Hypothalamus (tissue), 51 donors: ENCODE measurements at regions not wholly inside any gene's neighbourhood (a gene's known extent, or its start where the extent isn't known, plus 50 kb on each side); places are given as distances from the start of the nearest gene placed in this dataset.
"Not testable (repeated sequence)": the region's sequence is repeated elsewhere in the genome, so short reads cannot be mapped to it uniquely, and the experiment has no call there.

Experiments
- DNase-seq, 51 donors: peaks; one replicate each; lab custom pipeline; 2025; lab: John Stamatoyannopoulos, UW

DNA sequence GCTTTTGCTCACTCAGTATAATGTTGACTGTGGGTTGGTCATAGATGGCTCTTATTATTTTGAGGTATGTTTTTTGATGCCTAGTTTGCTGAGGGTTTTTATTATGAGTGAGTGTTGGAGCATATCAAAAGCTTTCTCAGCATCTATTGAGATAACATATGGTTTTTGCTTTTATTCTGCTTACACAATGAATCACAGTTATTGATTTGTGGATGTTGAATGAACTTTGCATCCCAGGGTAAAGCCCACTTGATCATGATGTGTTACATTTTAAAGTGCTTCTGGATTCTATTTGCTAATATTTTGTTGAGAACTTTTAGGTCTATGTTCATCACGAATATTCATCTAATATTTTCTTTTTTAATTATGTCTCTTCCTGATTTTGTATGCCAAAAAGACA, 1260.3 kb downstream of the TMEM121 start:
- DNase-seq: no peak

DNA sequence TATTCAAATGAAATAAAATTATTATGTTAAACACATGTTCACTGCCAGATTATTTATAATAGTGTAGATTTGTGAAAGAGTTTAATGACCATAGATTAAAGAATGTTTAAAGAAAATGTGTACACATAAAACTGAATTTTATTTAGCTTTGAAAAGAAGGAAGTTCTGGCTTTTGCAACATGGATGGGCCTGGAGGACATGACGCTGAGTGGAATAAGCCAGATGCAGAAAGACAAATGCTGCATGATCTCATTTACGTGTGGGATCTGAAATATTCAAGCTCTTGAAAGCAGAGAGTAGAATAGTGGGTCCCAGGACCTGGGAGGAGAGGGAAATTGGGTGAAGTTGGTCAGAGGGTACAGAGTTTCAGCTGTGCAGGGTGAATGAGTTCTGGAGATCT, 1261.2 kb downstream of the TMEM121 start:
- no peak for DNase-seq

DNA sequence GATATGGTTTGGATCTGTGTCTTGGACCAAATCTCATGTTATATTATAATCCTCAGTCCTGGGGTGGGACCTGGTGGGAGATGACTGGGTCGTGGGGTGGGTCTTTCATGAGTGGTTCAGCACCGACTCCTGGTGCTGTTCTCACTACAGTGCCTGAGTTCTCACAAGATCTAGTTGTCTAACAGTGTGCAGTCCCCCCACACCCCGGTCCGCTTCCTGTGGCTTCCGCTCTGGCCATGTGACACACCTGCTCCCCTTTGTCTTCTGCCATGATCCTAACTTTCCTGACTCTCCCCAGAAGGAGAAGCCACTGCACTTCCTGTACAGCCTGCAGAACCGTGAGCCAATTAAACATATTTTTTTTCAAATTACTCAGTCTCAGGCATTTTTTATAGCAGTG, 1262.2 kb downstream of the TMEM121 start:
- no peak for DNase-seq

DNA sequence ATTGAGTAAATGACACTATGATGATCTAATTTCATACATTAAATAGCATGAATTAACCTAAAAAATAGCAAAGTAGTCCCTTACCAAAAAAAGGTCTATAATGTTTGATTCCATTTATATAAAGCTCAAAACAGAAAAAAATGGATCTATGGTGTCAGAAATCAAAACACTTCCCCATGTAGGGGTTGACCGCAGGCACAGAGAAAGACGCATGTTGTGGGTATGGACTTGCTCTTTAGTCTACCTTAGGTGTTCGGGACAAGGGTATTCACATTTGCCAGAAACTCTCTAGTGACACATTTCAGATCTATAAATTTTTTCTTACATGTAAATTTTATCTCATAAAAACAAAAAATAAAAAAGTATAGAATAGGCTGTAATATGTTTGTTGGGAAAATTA, 1262.9 kb downstream of the TMEM121 start:
- DNase-seq: no peak

DNA sequence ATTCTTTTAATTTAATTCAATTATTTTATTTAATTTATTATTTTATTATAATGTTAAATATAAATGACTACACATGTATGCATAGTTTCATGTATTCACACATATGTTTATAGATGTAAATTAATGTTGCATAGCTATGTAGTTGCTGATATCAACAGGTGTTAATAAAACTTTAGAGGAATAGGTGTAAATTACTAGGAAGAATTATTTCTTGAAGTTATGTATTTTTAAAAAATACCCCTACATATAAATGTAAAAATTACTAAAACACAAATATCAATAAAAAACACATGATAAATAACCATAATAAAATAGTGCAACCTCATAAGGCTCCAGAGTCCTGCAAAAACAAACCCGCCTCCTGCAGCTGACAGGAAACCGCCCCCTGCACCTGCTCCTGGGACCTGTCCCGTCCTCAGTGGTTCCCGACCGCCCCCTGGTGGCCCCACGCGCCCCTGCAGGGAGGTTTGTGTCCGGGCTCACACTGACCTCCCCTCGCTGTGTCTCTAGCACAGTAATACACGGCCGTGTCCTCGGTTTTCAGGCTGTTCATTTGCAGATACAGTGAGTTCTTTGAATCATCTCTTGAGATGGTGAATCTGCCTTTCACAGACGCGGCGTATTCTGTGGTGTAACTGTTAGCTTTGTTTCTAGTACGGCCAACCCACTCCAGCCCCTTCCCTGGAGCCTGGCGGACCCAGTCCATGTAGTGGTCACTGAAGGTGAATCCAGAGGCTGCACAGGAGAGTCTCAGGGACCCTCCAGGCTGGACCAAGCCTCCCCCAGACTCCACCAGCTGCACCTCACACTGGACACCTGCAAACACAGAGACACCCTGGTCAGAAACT, 1264.0 kb downstream of the TMEM121 start:
- DNase-seq: peak in 8 of 51 donors; percentile 2 to 40 (median 11)

DNA sequence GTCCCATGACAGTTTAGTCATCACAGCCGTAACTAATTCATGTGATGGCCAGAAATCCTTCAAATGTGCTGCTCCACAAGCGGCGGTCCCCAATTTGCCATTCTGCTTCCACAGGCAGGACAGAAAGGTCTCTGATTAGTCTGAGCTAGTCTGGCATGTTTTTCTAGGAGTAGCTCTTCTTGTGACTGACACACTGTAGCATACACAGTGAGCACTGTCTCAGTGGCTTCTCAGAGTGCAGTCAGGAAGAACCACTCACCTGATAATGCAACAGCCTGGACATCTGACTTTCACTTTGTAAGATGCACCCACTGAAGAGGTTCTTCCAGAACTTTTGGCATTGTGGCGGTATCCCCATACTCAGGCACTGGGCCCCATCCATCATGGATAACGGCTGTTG, 1266.2 kb downstream of the TMEM121 start:
- no peak for DNase-seq

DNA sequence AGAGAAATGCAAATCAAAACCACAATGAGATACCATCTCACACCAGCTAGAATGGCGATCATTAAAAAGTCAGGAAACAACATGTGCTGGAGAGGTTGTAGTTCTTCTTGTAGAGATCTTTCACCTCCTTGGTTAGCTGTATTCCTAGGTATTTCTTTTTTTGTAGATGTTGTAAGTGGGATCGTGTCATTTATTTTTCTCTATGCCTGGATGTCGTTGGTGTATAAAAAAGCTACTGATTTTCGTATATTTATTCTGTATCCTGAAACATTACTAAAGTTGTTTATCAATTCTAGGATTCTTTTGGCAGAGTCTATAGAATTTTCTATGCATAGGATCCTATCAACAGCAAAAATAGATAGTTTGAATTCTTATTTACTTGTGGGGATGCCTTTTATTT, 1271.8 kb downstream of the TMEM121 start:
- DNase-seq: not testable (repeated sequence)

DNA sequence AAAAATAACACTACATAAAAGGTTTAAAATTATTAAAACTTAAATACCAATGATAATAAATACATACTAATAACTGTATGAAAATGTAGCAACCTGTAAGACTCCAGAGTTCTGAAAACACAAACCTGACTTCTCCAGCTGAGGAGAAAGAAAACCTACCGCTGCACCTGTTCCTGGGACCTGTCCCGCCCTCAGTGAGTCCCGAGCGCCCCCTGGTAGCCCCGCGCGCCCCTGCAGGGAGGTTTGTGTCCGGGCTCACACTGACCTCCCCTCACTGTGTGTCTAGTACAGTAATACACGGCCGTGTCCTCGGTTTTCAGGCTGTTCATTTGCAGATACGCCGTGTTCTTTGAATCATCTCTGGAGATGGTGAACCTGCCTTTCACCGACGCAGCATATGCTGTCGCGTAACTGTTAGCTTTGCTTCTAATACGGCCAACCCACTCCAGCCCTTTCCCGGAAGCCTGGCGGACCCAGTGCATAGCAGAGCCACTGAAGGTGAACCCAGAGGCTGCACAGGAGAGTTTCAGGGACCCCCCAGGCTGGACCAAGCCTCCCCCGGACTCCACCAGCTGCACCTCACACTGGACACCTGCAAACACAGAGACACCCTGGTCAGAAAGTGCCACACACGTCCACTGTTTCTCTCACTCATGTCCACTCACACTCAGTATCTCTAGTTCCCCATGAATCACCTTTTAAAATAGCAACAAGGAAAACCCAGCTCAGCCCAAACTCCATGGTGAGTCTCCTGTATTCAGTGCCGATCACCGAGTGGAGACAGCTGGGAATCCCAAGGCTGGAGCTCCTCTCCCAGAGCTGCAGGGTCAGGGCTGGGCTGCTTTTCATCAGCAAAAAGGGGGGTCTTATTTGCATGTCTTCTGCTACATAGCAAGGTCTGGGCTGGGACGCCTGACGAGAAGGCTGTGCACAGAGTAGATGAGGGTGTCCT, 1276.3 kb downstream of the TMEM121 start:
- no peak for DNase-seq

DNA sequence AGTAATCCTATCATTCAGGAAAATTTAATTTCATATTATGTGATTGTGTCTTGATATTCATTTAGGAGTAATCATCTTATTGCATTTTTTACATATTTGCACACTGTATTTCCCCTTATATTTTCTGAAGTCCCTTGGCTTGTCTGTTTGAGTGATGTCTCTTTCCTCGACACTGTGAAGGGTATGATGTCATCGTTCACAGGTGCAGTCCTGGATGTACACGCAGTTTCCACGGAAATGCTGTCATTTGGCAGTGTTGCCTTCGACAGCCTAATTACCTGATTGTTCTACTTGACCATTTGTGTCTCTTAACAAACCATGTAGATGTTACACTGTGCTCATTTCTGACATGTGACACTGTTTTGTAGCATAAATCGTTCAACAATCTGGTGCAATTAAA, 1277.0 kb downstream of the TMEM121 start:
- no peak for DNase-seq

DNA sequence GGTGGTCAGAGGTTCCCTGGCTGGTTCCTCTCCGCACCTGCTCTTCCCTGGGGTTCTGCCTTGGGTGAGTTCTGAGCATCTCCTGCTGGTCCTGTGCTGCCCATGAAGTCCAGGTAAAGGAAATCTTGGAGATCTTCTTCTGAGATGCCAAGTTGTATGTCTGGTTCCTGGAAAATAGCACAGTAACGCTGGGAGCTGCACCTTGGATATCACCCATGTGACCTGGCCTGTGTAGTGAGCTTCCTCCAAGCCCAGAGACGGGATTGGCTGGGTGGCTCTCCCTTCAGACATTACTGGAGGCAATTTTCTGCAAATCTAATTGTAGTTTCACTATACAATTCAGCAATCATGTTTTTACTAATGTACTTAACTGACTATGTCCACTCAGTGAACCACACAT, 1281.1 kb downstream of the TMEM121 start:
- no peak for DNase-seq

DNA sequence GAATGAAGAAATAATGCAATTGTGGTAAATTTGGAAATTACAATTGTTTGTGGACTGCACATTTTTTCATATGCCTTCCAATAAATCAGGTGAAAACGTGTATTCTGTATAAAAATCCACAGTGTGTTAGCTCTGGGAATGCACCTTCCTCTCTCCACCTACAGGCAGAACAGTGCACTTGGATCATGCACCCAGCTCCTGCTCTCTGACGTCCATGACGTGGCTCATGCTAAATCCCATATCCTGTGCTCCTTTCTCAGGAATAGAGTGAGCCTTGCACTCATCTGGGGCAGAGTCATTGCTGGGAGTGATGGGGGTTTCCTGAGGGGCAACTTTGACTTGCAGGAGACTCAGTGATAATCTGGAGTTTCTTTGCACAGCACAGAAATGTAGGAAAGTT, 1282.1 kb downstream of the TMEM121 start:
- DNase-seq: no peak

DNA sequence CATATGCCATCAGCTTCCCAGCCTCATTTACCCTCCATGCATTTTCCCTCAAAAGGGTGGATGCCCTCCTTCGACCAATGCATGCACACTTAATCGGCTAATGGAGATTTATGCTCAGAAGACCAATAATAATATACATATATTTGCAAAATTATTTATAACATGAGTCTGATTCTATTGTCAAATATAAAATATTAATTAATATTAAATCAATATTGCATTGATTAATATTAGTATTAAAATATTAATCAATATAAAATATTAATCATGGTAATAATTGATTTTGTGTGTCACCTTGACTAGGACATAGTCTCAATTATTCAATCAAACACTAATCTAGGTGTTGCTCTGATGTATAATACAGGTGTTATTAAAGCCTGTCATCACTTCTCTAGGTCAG, 1282.5 kb downstream of the TMEM121 start:
- no peak for DNase-seq

DNA sequence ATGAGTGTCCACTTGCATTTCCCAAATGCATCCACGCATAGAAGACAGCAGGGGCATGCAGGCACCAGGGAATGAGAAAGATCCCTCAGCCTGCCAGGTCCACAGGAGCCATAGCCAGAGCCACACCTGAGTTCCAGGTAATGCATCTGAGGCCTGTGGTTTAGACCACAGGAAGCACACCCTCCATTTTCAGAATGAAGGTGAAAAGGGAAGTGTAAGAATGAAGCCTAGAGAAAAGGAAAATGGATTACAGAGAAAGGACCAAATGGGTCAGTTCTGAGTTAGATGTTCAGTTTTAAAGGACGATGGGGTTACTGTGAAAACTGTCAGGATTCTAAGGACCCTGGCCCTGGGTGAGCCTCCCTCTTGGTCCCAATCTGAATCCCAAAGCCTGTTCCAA, 1283.2 kb downstream of the TMEM121 start:
- no peak for DNase-seq

DNA sequence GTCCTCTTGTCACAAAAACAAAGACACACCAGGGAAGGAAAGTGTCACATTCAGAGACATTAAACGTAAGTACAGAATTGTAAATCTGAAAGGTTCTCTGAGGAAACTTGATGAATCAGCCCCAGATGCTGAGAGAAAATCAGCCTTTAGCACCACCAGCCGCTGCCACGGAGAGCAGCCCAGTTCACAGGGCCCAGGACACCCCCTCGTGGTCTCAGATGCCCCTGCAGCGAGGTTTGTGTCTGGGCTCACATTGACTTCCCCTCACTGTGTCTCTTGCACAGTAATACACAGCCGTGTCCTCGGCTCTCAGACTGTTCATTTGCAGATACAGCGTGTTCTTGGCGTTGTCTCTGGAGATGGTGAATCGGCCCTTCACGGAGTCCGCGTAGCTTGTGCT, 1283.8 kb downstream of the TMEM121 start:
- not testable (repeated sequence) for DNase-seq

DNA sequence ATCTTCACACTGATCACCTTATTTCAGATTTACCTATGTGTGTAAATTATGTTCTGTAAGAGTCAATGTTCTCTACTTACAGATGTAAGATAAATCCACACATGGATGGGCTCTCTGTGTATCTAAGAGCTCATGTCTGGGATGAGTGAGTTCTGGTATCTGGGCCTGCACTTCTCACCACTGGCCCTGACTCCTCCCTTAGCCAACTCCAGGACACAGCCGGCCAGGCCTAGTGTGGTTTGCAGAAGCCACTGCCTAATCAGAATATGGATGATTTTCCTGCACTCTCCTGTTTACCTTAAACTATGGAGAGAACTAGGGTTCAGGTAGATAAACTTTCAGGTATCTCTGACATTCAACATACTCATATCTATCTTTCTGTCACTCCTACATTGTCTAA, 1284.8 kb downstream of the TMEM121 start:
- no peak for DNase-seq

DNA sequence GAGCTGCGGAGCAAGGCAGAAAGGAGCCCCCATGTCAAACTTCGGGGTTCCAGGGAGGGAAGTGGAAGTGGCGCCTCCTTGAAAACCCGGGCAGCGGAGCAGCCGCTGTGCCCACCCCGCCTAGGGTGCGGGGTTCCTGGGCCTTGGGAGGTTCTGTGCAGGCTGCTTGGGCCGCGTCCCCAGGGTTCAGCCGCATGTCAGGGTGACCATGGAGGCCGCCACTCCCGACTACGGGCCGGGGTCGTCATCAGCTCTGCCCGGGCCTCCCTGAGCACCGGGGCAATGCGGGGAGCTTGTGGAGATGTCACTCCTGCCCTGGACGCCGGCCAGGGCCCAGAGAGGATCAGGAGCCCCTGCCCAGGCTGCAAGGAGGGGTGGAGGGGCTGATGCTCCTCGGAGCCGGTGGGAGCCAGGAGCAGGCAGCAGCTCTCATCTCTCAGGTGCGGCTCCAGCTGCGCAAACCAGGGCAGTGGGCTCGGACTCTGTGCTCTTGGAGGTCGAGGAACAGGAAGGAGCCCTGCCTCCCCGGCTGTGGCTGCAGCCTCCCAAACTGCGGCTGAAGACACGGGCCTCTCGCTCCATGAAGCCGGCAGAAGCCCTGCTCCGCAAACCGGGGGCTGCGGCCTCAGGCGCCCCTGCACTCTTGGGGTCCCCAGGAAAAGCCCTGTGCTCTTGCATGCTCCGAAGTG, 1286.5 kb downstream of the TMEM121 start:
- no peak for DNase-seq

DNA sequence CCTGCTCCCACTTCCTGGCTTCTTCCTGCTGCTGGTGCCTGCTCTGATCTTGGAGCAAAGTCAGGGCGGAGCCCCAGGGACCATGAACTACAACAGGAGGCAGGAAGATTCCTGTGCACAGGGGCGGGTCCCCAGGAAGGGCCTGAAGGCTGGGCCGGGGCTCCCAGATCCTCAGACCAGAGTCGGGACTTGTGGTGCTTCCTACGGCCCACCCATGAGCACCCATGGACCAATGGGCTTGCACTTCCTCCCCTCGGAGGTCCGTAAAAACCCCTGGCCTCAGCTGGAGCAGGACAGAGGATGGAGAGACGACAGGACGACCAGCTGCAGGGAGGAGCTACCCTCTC, 1287.1 kb downstream of the TMEM121 start:
- no peak for DNase-seq

DNA sequence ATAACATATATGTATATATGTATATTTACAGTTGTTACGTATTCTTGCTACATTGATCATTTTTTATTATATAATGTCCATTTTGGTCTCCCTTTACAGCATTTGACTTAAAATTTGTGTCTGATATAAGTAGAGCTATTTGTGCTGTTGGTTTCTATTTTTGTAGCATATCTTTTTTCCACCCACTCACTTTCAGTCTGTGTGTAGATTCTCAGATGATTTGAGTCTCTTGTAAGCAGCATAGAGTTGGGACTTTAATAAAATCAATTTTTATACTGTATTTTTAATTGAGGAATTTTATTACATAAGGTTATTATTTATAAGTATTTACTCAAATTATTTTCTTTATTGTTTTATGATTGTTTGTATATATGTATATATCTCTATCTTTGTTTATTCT, 1293.7 kb downstream of the TMEM121 start:
- no peak for DNase-seq

DNA sequence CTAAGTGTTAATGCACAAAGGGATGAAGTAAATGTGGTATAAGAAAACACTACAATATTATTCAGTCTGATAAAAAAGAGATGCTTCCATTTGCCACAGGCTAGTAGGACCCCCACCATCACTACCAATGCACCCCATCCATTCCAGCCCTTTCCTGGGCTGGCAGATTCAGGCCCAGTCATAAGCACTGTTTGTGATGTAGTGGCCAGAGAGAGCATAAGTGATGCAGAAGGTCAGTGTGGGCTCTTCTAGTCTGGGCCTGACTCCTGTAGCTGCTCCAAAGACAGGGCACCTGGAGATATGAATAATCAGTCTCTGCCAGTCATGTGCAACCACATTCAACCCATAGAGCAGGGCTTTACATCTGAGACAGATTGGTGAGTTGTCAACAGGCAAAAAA, 1294.7 kb downstream of the TMEM121 start:
- DNase-seq: no peak

DNA sequence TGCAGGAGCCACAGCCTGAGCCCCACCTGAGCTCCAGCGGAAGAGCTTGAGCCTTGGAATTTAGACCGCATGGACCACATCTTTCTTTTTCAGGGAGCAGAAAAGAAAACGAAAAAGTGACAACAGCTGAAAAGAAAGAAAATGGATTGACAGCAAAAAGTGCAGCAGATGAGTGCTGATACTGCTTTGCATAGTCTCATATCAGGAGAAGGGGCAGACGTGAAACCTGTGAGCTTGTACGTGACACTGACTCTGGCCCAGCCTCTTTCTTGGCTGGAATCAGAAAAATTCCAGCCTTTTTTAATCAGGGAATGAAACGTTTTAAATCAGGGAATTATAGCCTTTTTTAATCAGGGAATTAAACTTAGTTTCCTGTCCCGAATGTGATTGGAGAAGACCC, 1296.5 kb downstream of the TMEM121 start:
- DNase-seq: no peak

DNA sequence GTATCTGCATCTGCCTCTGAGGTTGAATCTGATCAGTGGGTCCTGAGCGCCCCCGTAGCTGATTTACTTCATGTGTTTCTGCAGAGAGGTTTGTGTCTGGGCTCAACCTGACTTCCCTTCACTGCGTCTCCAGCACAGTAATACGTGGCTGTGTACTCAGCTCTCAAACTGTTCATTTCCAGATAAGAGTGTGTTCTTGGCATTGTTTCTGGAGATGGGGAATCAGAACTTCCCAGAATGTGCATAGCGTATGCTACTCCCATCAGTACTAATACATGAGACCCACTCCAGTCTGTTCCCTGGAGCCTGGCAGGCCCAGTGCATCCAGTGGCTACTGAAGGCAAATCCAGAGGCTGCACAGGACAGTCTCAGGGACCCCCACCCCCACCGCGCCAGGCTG, 1297.2 kb downstream of the TMEM121 start:
- no peak for DNase-seq
